ENCODE measurements at regions not wholly inside any gene's neighbourhood (a gene's known extent, or its start where the extent isn't known, plus 50 kb on each side); places are given as distances from the start of the nearest gene placed in this dataset.

DNA sequence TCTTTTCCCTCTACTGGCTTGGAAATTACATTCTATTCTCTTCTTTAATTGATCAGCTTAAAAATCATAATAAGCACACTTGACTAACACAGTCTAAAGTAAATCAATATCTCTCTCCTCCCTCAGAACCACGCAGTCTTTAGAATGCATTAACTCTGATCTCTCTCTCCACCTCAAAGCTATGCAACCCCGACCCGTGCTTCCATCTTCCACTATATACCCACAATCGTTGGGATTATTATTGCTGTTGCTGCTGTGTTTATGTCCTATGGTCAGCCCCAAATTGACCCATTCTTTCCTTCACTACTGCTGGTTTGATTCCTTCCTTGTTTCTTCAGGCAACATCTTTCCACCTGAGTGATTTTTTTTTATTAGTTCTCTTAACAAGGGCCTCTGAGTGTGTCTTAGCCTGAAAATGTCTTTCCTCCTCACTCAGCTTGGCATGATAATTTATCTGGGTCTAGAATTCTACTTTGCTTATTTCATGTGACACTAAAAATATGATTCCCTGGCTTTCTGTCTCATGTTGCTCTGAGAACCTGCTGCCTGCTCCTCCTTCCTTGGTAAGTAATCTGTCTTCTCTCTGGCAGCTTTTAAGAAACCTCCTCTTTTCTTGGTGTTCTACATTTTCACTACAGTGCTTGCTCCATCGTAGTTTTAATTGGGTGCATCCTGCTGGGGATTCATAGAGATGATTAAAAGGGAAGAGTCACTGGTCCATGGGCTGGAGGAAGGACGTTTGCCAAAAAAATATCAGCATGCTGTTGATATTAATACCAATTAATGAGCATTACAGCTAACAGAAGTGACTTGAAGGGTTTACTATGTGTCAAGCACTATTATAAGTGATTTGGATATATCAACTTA is 472.2 kb downstream of the MATN1 start:
- H3K27ac ChIP-seq: no peak overlapping the region
- CTCF ChIA-PET: interaction anchor here (0.7 to 1.1 kb wide), 3 partner anchors 9 to 62 kb away, joined by 3 to 6 read pairs (median 3); no protein-coding TSS in a partner anchor
- TF ChIP-seq, protein P1, sequence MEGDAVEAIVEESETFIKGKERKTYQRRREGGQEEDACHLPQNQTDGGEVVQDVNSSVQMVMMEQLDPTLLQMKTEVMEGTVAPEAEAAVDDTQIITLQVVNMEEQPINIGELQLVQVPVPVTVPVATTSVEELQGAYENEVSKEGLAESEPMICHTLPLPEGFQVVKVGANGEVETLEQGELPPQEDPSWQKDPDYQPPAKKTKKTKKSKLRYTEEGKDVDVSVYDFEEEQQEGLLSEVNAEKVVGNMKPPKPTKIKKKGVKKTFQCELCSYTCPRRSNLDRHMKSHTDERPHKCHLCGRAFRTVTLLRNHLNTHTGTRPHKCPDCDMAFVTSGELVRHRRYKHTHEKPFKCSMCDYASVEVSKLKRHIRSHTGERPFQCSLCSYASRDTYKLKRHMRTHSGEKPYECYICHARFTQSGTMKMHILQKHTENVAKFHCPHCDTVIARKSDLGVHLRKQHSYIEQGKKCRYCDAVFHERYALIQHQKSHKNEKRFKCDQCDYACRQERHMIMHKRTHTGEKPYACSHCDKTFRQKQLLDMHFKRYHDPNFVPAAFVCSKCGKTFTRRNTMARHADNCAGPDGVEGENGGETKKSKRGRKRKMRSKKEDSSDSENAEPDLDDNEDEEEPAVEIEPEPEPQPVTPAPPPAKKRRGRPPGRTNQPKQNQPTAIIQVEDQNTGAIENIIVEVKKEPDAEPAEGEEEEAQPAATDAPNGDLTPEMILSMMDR (conservative IDR thresholded peaks at IDR 0.05; ENCODE audit: low read depth): no peak
- DNase-seq (ENCODE audit: low spot score): no peak
- POLR2A ChIA-PET (ENCODE audit: low non-redundant PET): no interaction called here

DNA sequence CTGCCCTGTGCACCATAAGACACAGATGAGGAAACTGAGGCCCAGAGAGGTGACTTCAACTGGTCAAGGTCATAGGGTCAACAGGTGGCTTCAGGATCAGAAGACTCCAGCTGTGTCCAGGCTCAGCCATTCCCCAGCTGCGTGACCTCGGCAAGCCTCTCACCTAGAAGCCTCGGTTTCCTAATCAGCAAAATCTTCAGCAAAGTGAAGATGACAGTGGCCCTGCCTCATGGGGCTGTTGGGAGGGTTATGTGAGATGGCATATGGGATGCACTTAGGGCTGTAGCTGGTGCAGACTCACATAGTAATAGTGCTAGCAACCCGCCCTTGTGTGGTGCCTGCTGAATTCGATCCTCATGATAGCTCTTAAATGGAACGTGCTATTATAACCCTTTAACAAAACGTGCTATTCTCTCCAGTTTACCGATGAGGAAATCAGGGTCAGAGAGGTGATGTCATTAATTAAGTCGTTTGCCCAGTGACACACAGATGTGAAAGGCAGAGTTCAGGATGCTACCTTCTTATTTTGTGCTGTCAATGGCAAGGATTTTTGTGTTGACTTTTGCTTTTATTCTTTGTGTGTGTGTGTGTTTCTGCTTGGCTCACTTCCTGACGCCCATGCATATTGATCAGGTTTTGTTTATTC is 472.9 kb downstream of the MATN1 start:
- ChIA-PET CTCF (interaction anchor here (0.5 to 1.1 kb wide), 2 partner anchors 45 to 72 kb away, joined by 3 to 4 read pairs; no protein-coding TSS in a partner anchor), POLR2A (ENCODE audit: low non-redundant PET) (no interaction called here)
- no peak overlapping the region for H3K27ac ChIP-seq
- TF ChIP-seq, protein P1 (conservative IDR thresholded peaks at IDR 0.05; ENCODE audit: low read depth): no peak
- no peak for DNase-seq (ENCODE audit: low spot score)

DNA sequence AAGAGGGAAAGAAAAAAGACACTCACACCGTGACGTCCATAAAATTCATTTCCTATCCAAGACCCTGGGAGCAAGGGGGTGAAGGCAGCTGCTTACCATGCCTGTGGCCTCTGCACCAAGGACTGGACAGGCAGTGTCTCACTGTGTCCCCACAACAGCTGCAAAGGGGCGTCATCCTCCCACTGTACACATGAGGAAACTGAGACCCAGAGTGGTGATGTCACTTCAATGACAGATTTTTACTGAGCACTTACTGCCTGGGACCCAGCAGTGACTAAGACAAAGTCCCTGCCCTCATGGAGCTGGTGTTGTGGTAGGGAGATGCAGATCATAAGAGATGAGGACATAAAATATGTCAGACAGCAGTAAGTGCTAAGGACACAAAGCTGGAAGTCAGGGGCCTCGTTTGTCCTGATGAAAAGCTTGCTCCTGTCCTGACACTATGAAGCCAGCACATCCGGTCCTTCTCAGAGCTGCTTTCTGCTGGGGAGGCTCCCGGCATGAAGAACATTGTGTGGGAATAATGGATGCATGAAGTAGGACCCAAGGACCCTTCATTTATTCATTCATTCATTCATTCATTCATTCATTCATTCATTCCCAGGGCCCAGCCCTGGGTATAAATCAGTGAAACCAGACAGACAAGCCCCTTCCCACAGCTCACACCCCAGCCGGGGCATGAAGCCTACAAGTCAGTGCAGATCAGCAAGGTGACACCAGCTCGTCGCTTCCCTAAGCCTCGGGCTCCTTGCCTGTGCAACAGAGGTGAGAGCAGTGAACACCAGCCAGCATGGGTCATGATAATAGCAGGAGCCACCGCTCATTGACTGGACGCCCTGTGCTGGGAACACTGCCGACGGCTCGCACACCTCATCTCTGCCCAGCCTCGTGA is 473.7 kb downstream of the MATN1 start:
- TF ChIP-seq, protein P1 (conservative IDR thresholded peaks at IDR 0.05; ENCODE audit: low read depth): no peak
- CTCF ChIA-PET: interaction anchor here (0.5 to 0.6 kb wide), 2 partner anchors 22 to 72 kb away, joined by 3 to 4 read pairs; no protein-coding TSS in a partner anchor
- POLR2A ChIA-PET (ENCODE audit: low non-redundant PET): no interaction called here
- no peak overlapping the region for H3K27ac ChIP-seq
- DNase-seq (ENCODE audit: low spot score): no peak

DNA sequence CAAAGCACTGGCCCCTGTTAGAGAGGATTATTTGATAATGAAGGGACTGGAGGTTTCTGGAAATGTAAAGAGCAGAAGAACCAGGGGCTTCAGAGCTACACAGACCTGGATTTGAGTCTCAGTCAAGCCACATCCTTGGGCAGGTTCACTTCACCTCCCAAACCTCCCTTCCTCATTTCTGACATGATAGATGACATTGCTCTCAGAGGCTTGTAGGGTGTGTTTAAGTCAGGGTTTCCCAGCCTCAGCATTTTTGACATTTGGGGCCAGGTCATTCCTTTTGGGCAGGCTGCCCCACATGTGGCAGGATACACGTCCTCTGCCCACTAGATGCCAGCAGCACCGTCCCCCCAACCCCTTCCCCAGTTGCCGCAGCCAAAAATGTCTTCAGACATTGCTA is 474.6 kb downstream of the MATN1 start:
- CTCF ChIA-PET: interaction anchor here (0.5 to 0.7 kb wide), 3 partner anchors 23 to 1012 kb away, joined by 3 to 4 read pairs (median 3); partner anchors contain the start of gene PTPRU
- TF ChIP-seq, protein P1 (conservative IDR thresholded peaks at IDR 0.05; ENCODE audit: low read depth): no peak

DNA sequence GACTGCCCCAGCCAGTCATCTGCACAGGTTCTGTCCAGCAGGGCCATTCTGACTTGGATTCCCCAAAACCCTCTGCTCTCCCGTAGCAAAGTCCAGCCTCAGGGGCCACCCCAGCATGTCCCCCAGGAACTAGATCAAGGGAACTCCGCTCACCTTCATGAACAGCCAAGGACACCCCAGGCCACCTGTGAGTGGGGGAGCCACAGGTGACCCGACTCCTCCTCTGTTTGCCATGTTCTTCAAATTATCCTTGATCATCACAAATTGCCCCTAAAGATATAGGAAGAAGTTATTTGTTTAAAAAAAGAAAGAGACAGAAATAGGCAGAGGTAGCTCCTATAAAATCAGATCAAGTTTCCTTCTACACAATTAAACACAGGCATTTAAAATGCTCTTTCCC is 475.0 kb downstream of the MATN1 start:
- POLR2A ChIA-PET (ENCODE audit: low non-redundant PET): no interaction called here
- CTCF ChIA-PET: interaction anchor here (0.5 to 0.7 kb wide), 2 partner anchors 883 to 1012 kb away, joined by 3 to 4 read pairs; partner anchors contain the start of gene PTPRU
- TF ChIP-seq, protein P1 (conservative IDR thresholded peaks at IDR 0.05; ENCODE audit: low read depth): no peak
- H3K27ac ChIP-seq: no peak overlapping the region
- DNase-seq (ENCODE audit: low spot score): no peak

More for the DNA sequence above, 474.6 kb downstream of the MATN1 start:
- POLR2A ChIA-PET (ENCODE audit: low non-redundant PET): no interaction called here
- DNase-seq (ENCODE audit: low spot score): no peak
- no peak overlapping the region for H3K27ac ChIP-seq

DNA sequence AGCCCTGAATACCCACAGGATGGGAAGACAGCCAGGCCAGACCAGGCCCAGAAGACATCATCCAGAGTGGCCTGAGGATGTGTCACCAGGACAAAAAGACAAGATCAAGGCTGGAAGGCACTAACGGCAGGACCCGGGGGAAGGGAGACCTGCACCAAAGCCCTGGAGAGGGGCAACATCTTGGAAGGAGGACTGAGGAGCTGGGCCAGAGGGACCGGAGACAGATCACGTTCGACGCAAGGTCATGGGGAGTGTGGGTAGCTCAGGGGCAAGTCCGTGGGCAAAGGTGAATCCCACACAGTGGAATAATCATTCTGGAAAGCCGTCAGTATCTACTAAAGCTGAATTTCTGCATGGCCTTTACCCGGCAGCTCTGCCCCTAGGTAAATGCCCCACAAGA is 478.6 kb downstream of the MATN1 start:
- TF ChIP-seq, protein P1 (conservative IDR thresholded peaks at IDR 0.05; ENCODE audit: low read depth): no peak
- no peak for DNase-seq (ENCODE audit: low spot score)
- POLR2A ChIA-PET (ENCODE audit: low non-redundant PET): no interaction called here
- CTCF ChIA-PET: no interaction called here
- no peak overlapping the region for H3K27ac ChIP-seq

Measured in RWPE1 (cell line).